Activated B cell treated with CpG ODN at 0.5 μM for 24 hours (primary cell): ENCODE measurements at regions not wholly inside any gene's neighbourhood (a gene's known extent, or its start where the extent isn't known, plus 50 kb on each side); places are given as distances from the start of the nearest gene placed in this dataset.

Experiments
- ATAC-seq: fragments of 200-7000 bp; cut with Tn5 transposase; one replicate; pipeline ENCODE4 v1.10.0; 2021; ENCODE audit warnings: low read depth, mild to moderate bottlenecking, moderate library complexity
- CTCF ChIA-PET: fragments of 350-600 bp; sonication (Branson Sonifier 250); formaldehyde crosslinking; loops from one replicate; lab custom pipeline; 2021; ENCODE audit warnings: antibody characterized with exemption; lab: Charles Lee
- POLR2A ChIA-PET: fragments of 350-600 bp; sonication (Branson Sonifier 250); formaldehyde crosslinking; loops from one replicate; lab custom pipeline; 2021; ENCODE audit warnings: antibody characterized with exemption; lab: Charles Lee
- DNase-seq: peaks from one replicate; pipeline ENCODE4 v3.0.0; 2022
- H3K27ac Mint-ChIP-seq: one replicate; pipeline ENCODE4 v1.8.0; 2020; ENCODE audit warnings: mixed read lengths
- H3K27me3 Mint-ChIP-seq: one replicate; pipeline ENCODE4 v1.8.0; 2021; ENCODE audit warnings: mixed read lengths
- H3K36me3 Mint-ChIP-seq: one replicate; pipeline ENCODE4 v1.8.0; 2021; ENCODE audit warnings: low read depth, mixed read lengths
- H3K4me1 Mint-ChIP-seq: one replicate; pipeline ENCODE4 v1.8.0; 2021; ENCODE audit warnings: mixed read lengths
- H3K4me3 Mint-ChIP-seq: one replicate; pipeline ENCODE4 v1.8.0; 2020; ENCODE audit warnings: mild to moderate bottlenecking, mixed read lengths
- H3K9me3 Mint-ChIP-seq: one replicate; pipeline ENCODE4 v1.8.0; 2020; ENCODE audit warnings: mixed read lengths
- CTCF ChIP-seq: fragments of 200-600 bp; IDR thresholded peaks from one replicate; pipeline ENCODE4 v1.8.0; 2022; ENCODE audit warnings: antibody characterized with exemption, mild to moderate bottlenecking
- intact Hi-C: fragments of 100-400 bp; cut with micrococcal nuclease; formaldehyde crosslinking; loops from one replicate; pipeline ENCODE4 v1.15.1; 2024

DNA sequence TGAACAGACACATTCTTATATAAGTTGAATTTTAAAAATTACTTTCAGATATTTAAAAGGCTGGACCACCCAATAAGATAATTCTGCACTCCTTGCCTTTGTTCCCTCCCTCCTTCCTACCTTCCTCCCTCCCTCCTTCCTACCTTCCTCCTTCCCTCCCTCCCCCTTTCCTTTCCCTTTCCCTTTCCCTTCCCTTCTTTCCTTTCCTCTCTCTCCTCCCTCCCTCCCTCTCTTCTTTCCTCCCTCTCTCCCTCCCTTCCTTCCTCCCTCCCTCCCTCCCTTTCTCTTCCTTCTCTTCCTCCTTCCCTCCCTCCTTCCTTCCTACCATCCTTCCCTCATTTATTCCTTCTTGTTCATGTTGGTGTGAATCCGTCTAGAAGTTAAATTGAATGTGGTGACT, 93.0 kb downstream of the ATP6V1G3 start:
- ChIA-PET CTCF (no interaction called here), POLR2A (no interaction called here)
- H3K4me3 Mint-ChIP-seq, result no peak overlapping the region
- DNase-seq, result no peak
- no peak for ATAC-seq
- no peaks in the 10 kb centered on the region for H3K9me3 Mint-ChIP-seq
- H3K36me3 Mint-ChIP-seq, result no peaks in the 10 kb centered on the region
- no peak overlapping the region for H3K27ac Mint-ChIP-seq
- TF ChIP-seq CTCF, result no peak
- peaks cover 3% of the 10 kb centered on the region for H3K27me3 Mint-ChIP-seq
- intact Hi-C loops, result no loop called here
- H3K4me1 Mint-ChIP-seq, result no peaks in the 10 kb centered on the region

- Mint-ChIP-seq H3K9me3 (no peaks in the 10 kb centered on the region), H3K4me3 (no peak overlapping the region), H3K36me3 (no peaks in the 10 kb centered on the region), H3K27ac (no peak overlapping the region), H3K27me3 (peaks cover 3% of the 10 kb centered on the region), H3K4me1 (no peaks in the 10 kb centered on the region)
- CTCF ChIA-PET, result no interaction called here
- ATAC-seq (no peak), DNase-seq (no peak)
- intact Hi-C loops, result no loop called here
- no peak for TF ChIP-seq CTCF
- POLR2A ChIA-PET, result no interaction called here
Observed at GRCh38 chr1:198445872-198446271, 94.6 kb downstream of the ATP6V1G3 start.

GRCh38 chr1:198444792-198445191, 95.7 kb downstream of the ATP6V1G3 start:
- Mint-ChIP-seq H3K27ac (no peak overlapping the region), H3K9me3 (no peaks in the 10 kb centered on the region), H3K4me1 (no peaks in the 10 kb centered on the region), H3K36me3 (no peaks in the 10 kb centered on the region), H3K4me3 (no peak overlapping the region), H3K27me3 (peaks cover 3% of the 10 kb centered on the region)
- intact Hi-C loops, result no loop called here
- TF ChIP-seq CTCF, result no peak
- ATAC-seq, result no peak
- ChIA-PET POLR2A (no interaction called here), CTCF (no interaction called here)
- no peak for DNase-seq

- H3K36me3 Mint-ChIP-seq, result no peaks in the 10 kb centered on the region
- CTCF ChIA-PET, result no interaction called here
- no peak overlapping the region for H3K27ac Mint-ChIP-seq
- H3K4me1 Mint-ChIP-seq, result no peaks in the 10 kb centered on the region
- no peak overlapping the region for H3K4me3 Mint-ChIP-seq
- TF ChIP-seq CTCF, result no peak
- intact Hi-C loops, result no loop called here
- ATAC-seq, result no peak
- H3K27me3 Mint-ChIP-seq, result peaks cover 3% of the 10 kb centered on the region
- POLR2A ChIA-PET, result no interaction called here
- no peaks in the 10 kb centered on the region for H3K9me3 Mint-ChIP-seq
- DNase-seq, result no peak
Observed at GRCh38 chr1:198443365-198444233, 96.9 kb downstream of the ATP6V1G3 start.

DNA sequence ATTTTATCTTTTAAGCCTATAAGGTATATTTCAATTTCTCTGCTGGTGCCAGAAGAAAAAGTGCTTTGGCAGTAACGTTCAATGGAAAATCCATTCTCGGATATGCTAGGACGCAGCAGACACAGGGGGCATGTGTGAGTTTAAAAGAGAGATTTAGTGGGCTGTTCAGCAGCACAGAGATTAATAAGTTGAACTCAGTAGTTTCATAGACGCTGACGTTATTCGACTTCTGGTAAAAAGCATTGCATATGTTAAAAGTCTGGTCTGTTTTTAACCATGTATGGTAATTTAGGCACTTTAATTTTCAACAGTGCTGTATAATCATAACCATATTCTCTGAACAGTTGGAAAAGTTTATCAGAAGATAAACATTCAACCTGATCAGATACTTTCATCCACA, 99.6 kb downstream of the ATP6V1G3 start:
- DNase-seq, result no peak
- Mint-ChIP-seq H3K36me3 (no peaks in the 10 kb centered on the region), H3K27ac (no peak overlapping the region), H3K4me3 (no peak overlapping the region), H3K4me1 (no peaks in the 10 kb centered on the region), H3K27me3 (peaks cover 7% of the 10 kb centered on the region), H3K9me3 (no peaks in the 10 kb centered on the region)
- ATAC-seq, result no peak
- no peak for TF ChIP-seq CTCF
- ChIA-PET CTCF (no interaction called here), POLR2A (no interaction called here)
- intact Hi-C loops, result no loop called here
